ENCODE measurements at regions not wholly inside any gene's neighbourhood (a gene's known extent, or its start where the extent isn't known, plus 50 kb on each side); places are given as distances from the start of the nearest gene placed in this dataset.

- Histone ChIP-seq H3K27ac (no peak overlapping the region), H3K36me3 (no peaks in the 10 kb centered on the region), H3K27me3 (no peaks in the 10 kb centered on the region), H3K4me3 (replicated peaks in 1 of 3) (no peak overlapping the region), H3K4me1 (no peaks in the 10 kb centered on the region), H3K9me3 (no peaks in the 10 kb centered on the region)
- TF ChIP-seq CTCF (IDR thresholded peaks at IDR 0.05) (no peak), POLR2A (IDR thresholded peaks at IDR 0.05) (no peak)
- intact Hi-C loops (cut with DNase I), result no loop called here
- no peak for DNase-seq
These were observed 152.0 kb downstream of the BCOR start for GRCh38 chrX:39945709-39946108.

- DNase-seq, result no peak
- intact Hi-C loops (cut with DNase I), result no loop called here
- H3K36me3 ChIP-seq, result no peaks in the 10 kb centered on the region
- WGBS, 2 donors, result 68 to 100% methylated on average over 3 to 4 of the region's 4 CpGs
- TF ChIP-seq CTCF (IDR thresholded peaks at IDR 0.05) (no peak), POLR2A (IDR thresholded peaks at IDR 0.05) (no peak)
- H3K4me3 ChIP-seq (replicated peaks in 1 of 3), result no peak overlapping the region
- no peaks in the 10 kb centered on the region for H3K4me1 ChIP-seq
- H3K27ac ChIP-seq, result no peak overlapping the region
- H3K9me3 ChIP-seq, result no peaks in the 10 kb centered on the region
- no peaks in the 10 kb centered on the region for H3K27me3 ChIP-seq
These were observed 150.9 kb downstream of the BCOR start for GRCh38 chrX:39946822-39947221.

GRCh38 chrX:39948582-39948981, 149.2 kb downstream of the BCOR start:
- DNase-seq, result no peak
- Histone ChIP-seq H3K4me1 (peaks cover 3% of the 10 kb centered on the region in 2 donors), H3K27me3 (no peaks in the 10 kb centered on the region), H3K4me3 (replicated peaks in 1 of 3) (no peak overlapping the region), H3K9me3 (no peaks in the 10 kb centered on the region), H3K27ac (no peak overlapping the region), H3K36me3 (no peaks in the 10 kb centered on the region)
- no peak for TF ChIP-seq CTCF (IDR thresholded peaks at IDR 0.05)
- no peak for TF ChIP-seq POLR2A (IDR thresholded peaks at IDR 0.05)
- intact Hi-C loops (cut with DNase I), result no loop called here
- WGBS, 2 donors, result 68 to 77% methylated on average over 11 of the region's 11 CpGs

GRCh38 chrX:39950018-39950688, 147.6 kb downstream of the BCOR start:
- intact Hi-C loops (cut with DNase I), result no loop called here
- no peaks in the 10 kb centered on the region for H3K9me3 ChIP-seq
- no peaks in the 10 kb centered on the region for H3K27me3 ChIP-seq
- TF ChIP-seq POLR2A (IDR thresholded peaks at IDR 0.05), result no peak
- no peak for TF ChIP-seq CTCF (IDR thresholded peaks at IDR 0.05)
- no peak overlapping the region for H3K4me3 ChIP-seq (replicated peaks in 1 of 3)
- no peak for DNase-seq
- WGBS, 2 donors, result 93 to 94% methylated on average over 3 of the region's 3 CpGs
- H3K27ac ChIP-seq, result no peak overlapping the region
- peaks cover 4 to 11% of the 10 kb centered on the region in 2 donors for H3K4me1 ChIP-seq
- no peaks in the 10 kb centered on the region for H3K36me3 ChIP-seq

GRCh38 chrX:39952989-39953388, 144.8 kb downstream of the BCOR start:
- no peaks in the 10 kb centered on the region for H3K9me3 ChIP-seq
- H3K4me3 ChIP-seq (replicated peaks in 1 of 3), result no peak overlapping the region
- intact Hi-C loops (cut with DNase I), result no loop called here
- peak overlapping the region in 1 of 3 donors; percentile 52 for H3K27ac ChIP-seq
- H3K36me3 ChIP-seq, result no peaks in the 10 kb centered on the region
- TF ChIP-seq POLR2A (IDR thresholded peaks at IDR 0.05) (no peak), CTCF (IDR thresholded peaks at IDR 0.05) (no peak)
- no peaks in the 10 kb centered on the region for H3K27me3 ChIP-seq
- WGBS, 2 donors, result 92 to 95% methylated on average over 2 to 3 of the region's 3 CpGs
- peaks cover 4 to 11% of the 10 kb centered on the region in 2 donors for H3K4me1 ChIP-seq
- DNase-seq, result no peak

All from thyroid gland (tissue), 4 donors.